ENCODE measurements at regions not wholly inside any gene's neighbourhood (a gene's known extent, or its start where the extent isn't known, plus 50 kb on each side); places are given as distances from the start of the nearest gene placed in this dataset.

DNA sequence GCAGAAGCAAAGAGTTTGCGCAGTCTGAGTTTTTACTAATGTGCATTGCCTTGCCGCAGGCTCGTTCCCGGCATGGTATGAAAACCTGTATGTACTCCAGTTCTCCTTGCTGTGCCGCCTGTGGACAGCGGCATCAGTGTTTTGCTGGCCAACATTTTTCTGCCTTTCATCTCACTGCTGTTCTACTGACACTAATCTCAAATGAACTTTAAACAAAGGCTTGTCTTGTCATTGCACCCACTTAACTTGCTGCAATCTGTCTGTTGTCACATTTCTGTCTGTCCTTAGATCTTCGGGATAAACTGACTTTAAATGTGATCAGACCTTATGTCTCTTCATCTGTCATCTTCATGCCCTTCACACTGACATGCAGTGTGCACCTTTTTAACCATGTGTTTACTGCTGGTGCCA is 71.7 kb upstream of the ZNRF2 start:
- no peaks in the 10 kb centered on the region for H3K9me3 ChIP-seq (replicated peaks in 1 of 3)
- intact Hi-C loops (cut with DNase I): no loop called here
- no peaks in the 10 kb centered on the region for H3K27me3 ChIP-seq
- DNase-seq: no peak
- no peak overlapping the region for H3K4me3 ChIP-seq
- WGBS, 4 donors: 68 to 75% (median 71%) methylated on average over 7 of the region's 7 CpGs
- TF ChIP-seq, protein P1, sequence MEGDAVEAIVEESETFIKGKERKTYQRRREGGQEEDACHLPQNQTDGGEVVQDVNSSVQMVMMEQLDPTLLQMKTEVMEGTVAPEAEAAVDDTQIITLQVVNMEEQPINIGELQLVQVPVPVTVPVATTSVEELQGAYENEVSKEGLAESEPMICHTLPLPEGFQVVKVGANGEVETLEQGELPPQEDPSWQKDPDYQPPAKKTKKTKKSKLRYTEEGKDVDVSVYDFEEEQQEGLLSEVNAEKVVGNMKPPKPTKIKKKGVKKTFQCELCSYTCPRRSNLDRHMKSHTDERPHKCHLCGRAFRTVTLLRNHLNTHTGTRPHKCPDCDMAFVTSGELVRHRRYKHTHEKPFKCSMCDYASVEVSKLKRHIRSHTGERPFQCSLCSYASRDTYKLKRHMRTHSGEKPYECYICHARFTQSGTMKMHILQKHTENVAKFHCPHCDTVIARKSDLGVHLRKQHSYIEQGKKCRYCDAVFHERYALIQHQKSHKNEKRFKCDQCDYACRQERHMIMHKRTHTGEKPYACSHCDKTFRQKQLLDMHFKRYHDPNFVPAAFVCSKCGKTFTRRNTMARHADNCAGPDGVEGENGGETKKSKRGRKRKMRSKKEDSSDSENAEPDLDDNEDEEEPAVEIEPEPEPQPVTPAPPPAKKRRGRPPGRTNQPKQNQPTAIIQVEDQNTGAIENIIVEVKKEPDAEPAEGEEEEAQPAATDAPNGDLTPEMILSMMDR (IDR thresholded peaks at IDR 0.05): no peak
- TF ChIP-seq POLR2A (IDR thresholded peaks at IDR 0.05): no peak
- H3K36me3 ChIP-seq (replicated peaks in 1 of 2): no peaks in the 10 kb centered on the region
- H3K4me1 ChIP-seq (replicated peaks in 1 of 2): no peaks in the 10 kb centered on the region
- H3K27ac ChIP-seq: no peak overlapping the region

DNA sequence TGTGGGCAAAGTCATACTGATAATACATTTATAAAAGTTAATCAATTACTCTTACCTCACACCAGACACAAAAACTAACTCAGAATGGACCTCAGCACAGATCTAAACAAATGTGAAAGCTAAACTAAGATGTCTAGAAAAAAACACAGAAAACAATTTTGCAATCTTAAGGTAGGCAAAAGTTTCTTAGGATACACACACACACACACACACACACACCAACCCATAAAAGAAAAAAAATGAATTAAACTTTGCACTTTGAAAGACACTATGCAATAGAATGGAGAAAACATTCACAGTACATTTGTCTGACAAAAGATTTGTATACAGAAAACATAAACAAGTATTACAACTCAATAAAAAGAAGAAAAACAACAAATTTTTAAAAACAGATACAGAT is 70.8 kb upstream of the ZNRF2 start:
- intact Hi-C loops (cut with DNase I): no loop called here
- Histone ChIP-seq H3K27ac (no peak overlapping the region), H3K4me3 (no peak overlapping the region), H3K9me3 (replicated peaks in 1 of 3) (no peaks in the 10 kb centered on the region), H3K36me3 (replicated peaks in 1 of 2) (no peaks in the 10 kb centered on the region), H3K4me1 (replicated peaks in 1 of 2) (no peaks in the 10 kb centered on the region), H3K27me3 (no peaks in the 10 kb centered on the region)
- DNase-seq: no peak
- no peak for TF ChIP-seq POLR2A (IDR thresholded peaks at IDR 0.05)
- TF ChIP-seq, protein P1 (IDR thresholded peaks at IDR 0.05): no peak

- H3K4me3 ChIP-seq: no peak overlapping the region
- intact Hi-C loops (cut with DNase I): no loop called here
- WGBS, 4 donors: 85 to 88% (median 86%) methylated on average over 8 of the region's 8 CpGs
- no peaks in the 10 kb centered on the region for H3K27me3 ChIP-seq
- H3K36me3 ChIP-seq (replicated peaks in 1 of 2): no peaks in the 10 kb centered on the region
- no peak overlapping the region for H3K27ac ChIP-seq
- H3K4me1 ChIP-seq (replicated peaks in 1 of 2): no peaks in the 10 kb centered on the region
- H3K9me3 ChIP-seq (replicated peaks in 1 of 3): no peaks in the 10 kb centered on the region
- no peak for DNase-seq
- TF ChIP-seq, protein P1 (IDR thresholded peaks at IDR 0.05): no peak
- no peak for TF ChIP-seq POLR2A (IDR thresholded peaks at IDR 0.05)
Measured at GRCh38 chr7:30214651-30215137, 69.7 kb upstream of the ZNRF2 start.

DNA sequence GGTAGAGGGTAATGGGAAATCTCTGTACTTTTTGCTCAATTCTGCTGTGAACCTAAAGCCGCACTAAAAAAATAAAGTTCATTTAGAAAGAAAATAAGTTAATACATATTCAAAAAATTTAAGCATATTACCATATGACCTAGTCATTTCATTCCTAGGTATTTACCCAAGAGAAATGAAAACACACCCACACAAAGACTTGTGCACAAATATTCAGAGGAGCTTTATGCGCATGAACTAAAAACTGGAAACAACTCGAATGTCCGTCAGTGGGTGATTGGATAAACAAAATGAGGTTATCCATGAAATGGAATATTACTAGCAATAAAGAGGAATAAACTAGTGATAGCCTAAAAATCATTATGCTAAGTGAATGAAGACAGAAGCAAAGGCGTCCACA is 62.6 kb upstream of the ZNRF2 start:
- DNase-seq: no peak
- Histone ChIP-seq H3K9me3 (replicated peaks in 1 of 3) (no peaks in the 10 kb centered on the region), H3K4me3 (no peak overlapping the region), H3K27me3 (no peaks in the 10 kb centered on the region), H3K36me3 (replicated peaks in 1 of 2) (no peaks in the 10 kb centered on the region), H3K27ac (no peak overlapping the region), H3K4me1 (replicated peaks in 1 of 2) (peaks cover 0 to 19% of the 10 kb centered on the region in 2 donors)
- TF ChIP-seq POLR2A (IDR thresholded peaks at IDR 0.05): no peak
- TF ChIP-seq, protein P1 (IDR thresholded peaks at IDR 0.05): no peak
- 86 to 93% (median 90%) methylated on average over 5 of the region's 5 CpGs for WGBS, 4 donors
- intact Hi-C loops (cut with DNase I): no loop called here
